ENCODE measurements at regions not wholly inside any gene's neighbourhood (a gene's known extent, or its start where the extent isn't known, plus 50 kb on each side); places are given as distances from the start of the nearest gene placed in this dataset.

- Histone ChIP-seq H3K27me3 (peaks cover 7% of the 10 kb centered on the region), H3K9me3 (ENCODE audit: low read depth) (no peaks in the 10 kb centered on the region), H3K4me1 (ENCODE audit: low read depth) (peaks cover 13% of the 10 kb centered on the region), H3K36me3 (no peaks in the 10 kb centered on the region), H3K4me3 (no peak overlapping the region), H3K27ac (no peak overlapping the region)
- TF ChIP-seq CTCF (IDR thresholded peaks at IDR 0.05; ENCODE audit: low read depth, low read length) = no peak
- peak in 1 of 2 donors; percentile 21 for DNase-seq (ENCODE audit: low read depth in 1 of 2, low spot score in 1 of 2)
Observed at GRCh38 chr4:128590034-128590740, 219.3 kb upstream of the JADE1 start.

- DNase-seq (ENCODE audit: low read depth in 1 of 2, low spot score in 1 of 2) = no peak
- Histone ChIP-seq H3K4me3 (no peak overlapping the region), H3K4me1 (ENCODE audit: low read depth) (peaks cover 13% of the 10 kb centered on the region), H3K27ac (no peak overlapping the region), H3K9me3 (ENCODE audit: low read depth) (no peaks in the 10 kb centered on the region), H3K36me3 (no peaks in the 10 kb centered on the region), H3K27me3 (peaks cover 9% of the 10 kb centered on the region)
- TF ChIP-seq CTCF (IDR thresholded peaks at IDR 0.05; ENCODE audit: low read depth, low read length) = no peak
Observed at GRCh38 chr4:128589384-128589965, 220.0 kb upstream of the JADE1 start.

- H3K36me3 ChIP-seq = no peaks in the 10 kb centered on the region
- no peak overlapping the region for H3K27ac ChIP-seq
- H3K4me3 ChIP-seq = no peak overlapping the region
- H3K27me3 ChIP-seq = peaks cover 16% of the 10 kb centered on the region
- no peak for TF ChIP-seq CTCF (IDR thresholded peaks at IDR 0.05; ENCODE audit: low read depth, low read length)
- H3K9me3 ChIP-seq (ENCODE audit: low read depth) = no peaks in the 10 kb centered on the region
- peaks cover 13% of the 10 kb centered on the region for H3K4me1 ChIP-seq (ENCODE audit: low read depth)
- DNase-seq (ENCODE audit: low read depth in 1 of 2, low spot score in 1 of 2) = no peak
Observed at GRCh38 chr4:128587382-128587781, 222.1 kb upstream of the JADE1 start.

- no peaks in the 10 kb centered on the region for H3K9me3 ChIP-seq (ENCODE audit: low read depth)
- peak in 1 of 2 donors; percentile 64 for DNase-seq (ENCODE audit: low read depth in 1 of 2, low spot score in 1 of 2)
- H3K27ac ChIP-seq = no peak overlapping the region
- H3K27me3 ChIP-seq = peaks cover 22% of the 10 kb centered on the region
- TF ChIP-seq CTCF (IDR thresholded peaks at IDR 0.05; ENCODE audit: low read depth, low read length) = peak; percentile 16
- no peak overlapping the region for H3K4me3 ChIP-seq
- no peaks in the 10 kb centered on the region for H3K4me1 ChIP-seq (ENCODE audit: low read depth)
- no peaks in the 10 kb centered on the region for H3K36me3 ChIP-seq
Observed at GRCh38 chr4:128583753-128584712, 225.5 kb upstream of the JADE1 start.

- no peak for TF ChIP-seq CTCF (IDR thresholded peaks at IDR 0.05; ENCODE audit: low read depth, low read length)
- no peaks in the 10 kb centered on the region for H3K9me3 ChIP-seq (ENCODE audit: low read depth)
- no peaks in the 10 kb centered on the region for H3K36me3 ChIP-seq
- no peak overlapping the region for H3K4me3 ChIP-seq
- no peaks in the 10 kb centered on the region for H3K4me1 ChIP-seq (ENCODE audit: low read depth)
- peaks cover 25% of the 10 kb centered on the region for H3K27me3 ChIP-seq
- H3K27ac ChIP-seq = no peak overlapping the region
- peak in 1 of 2 donors; percentile 19 for DNase-seq (ENCODE audit: low read depth in 1 of 2, low spot score in 1 of 2)
Observed at GRCh38 chr4:128582427-128582870, 227.1 kb upstream of the JADE1 start.
